HS-27A (cell line): ENCODE measurements at regions not wholly inside any gene's neighbourhood (a gene's known extent, or its start where the extent isn't known, plus 50 kb on each side); places are given as distances from the start of the nearest gene placed in this dataset.

Experiments used
- DNase-seq: peaks from one replicate; pipeline ENCODE4 v3.0.0-alpha.2; 2012; ENCODE audit warnings: low read depth, missing footprints

DNA sequence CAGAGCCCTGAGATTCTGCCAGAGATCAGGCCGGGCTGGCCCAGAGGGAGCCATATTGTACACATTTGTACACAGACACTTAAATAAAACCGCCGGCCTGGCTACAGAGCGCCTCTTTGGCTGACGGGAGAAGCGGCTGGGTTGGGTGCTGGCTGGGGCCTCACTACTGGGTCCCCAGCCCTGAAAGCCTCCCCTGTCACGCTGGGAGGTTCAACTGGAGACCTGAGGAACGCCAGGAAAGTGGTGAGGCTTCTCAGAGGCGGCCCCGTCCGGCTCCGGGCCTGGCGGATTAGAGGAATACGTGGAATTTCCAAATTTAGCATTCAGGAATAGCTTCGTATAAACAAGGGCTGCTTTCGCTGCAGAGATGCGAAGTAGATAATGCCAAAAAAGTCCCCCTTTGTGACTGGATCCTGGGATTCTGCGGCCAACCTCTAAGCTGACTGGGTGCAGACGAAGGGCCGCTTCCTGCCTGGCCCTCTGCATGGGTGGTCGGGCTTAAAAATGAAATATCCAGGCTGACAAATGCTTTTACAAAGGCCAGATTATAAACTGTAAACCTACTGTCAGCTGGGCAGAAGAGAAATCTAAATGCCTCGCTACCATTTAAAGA is 252.4 kb downstream of the IRF8 start:
- no peak for DNase-seq

DNA sequence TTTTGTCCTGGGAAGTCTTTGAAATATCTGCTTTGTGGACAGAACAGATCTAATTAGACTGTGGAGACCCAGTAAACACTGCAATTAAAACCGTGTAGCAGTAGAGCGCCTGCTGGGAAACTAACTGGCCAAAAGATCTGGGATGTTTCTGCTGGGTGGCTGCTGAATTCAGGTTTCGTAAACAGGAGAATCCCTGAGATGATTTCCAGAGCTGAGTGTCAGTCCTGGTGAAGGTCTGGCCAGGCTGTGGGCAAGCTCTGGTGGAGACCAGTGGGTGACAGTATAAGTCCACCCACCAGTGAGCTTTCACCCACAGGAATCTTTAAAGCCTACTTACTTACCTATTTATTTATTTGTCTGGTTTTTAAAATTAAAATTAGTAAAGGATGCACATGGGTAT is 257.2 kb downstream of the IRF8 start:
- no peak for DNase-seq

DNA sequence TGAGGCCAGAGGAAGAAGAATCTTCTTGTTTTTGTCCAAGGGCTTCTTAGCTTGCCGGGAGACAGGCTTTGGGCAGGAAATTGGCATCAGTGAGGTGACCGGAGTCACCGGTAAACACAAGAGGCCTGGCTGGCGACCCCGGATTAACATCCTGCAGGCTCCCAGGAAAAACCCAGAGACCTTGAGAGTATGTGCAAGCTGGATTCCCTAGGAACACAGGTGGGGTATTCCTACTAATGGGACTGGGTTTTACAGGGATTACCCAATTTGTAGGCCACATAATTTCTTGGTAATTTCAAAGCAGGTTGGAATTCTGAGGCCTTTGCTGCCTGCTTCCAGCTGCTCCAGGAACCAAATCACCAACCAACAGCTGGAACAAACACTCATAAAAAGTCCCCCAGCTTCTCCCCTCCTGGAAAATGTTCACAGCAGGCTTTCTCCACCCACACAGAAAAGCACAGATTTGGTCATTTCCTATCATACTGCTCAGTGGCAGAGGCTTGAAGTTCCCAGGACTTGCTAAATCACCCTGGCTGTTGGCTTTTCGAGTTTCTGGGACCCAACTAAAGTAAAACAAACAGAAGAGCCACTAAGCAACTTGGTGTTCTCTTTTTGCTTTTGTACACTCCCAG is 258.8 kb downstream of the IRF8 start:
- DNase-seq = no peak

DNA sequence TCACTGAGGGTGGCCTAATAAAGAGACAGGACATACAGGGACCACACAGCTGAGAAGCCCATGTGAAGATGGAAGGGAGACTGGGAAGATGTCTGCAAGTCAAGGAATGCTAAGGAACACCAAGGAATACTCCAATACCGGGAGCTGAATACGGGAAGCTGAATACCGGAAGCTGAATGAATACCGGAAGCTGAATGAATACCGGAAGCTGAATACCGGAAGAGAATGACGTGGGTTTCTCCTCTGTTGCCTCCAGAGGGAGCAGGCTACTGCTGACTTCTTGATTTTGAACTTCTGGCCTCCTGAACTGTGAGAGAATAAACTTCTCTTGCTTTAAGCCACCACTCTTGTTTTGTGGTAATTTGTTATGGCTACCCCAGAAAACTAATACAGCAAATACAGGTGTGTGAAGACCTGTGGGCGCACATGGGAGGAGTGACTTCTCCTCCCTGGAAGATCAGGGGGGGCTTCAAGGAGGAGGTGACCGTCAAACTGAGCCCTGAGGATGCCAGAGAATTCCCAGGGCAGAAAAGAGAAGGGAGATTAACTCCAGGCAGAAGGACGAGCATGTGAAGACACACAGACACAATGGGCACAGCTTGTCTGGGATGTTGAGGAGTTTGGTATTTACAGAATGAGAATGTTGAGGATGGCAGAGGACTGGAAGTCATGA is 259.9 kb downstream of the IRF8 start:
- no peak for DNase-seq

DNA sequence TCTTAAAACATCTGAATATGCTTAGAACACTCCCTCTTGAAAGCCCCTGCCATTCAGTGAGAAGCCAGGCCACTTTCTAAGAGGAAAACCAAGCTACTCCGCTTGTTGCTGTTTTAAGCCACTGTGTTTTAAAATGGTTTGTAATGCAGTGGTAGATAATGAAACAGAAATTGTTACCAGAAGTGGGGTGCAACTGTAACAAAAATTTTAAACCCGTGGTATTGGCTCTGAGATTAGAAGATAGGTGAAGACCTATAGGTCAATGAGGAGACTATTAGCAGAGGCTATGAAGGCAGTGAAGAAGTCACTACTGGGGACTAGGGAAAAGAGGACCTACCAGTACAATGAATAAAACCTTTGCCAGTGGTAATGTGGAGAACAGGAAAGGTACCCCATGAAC is 266.5 kb downstream of the IRF8 start:
- no peak for DNase-seq

DNA sequence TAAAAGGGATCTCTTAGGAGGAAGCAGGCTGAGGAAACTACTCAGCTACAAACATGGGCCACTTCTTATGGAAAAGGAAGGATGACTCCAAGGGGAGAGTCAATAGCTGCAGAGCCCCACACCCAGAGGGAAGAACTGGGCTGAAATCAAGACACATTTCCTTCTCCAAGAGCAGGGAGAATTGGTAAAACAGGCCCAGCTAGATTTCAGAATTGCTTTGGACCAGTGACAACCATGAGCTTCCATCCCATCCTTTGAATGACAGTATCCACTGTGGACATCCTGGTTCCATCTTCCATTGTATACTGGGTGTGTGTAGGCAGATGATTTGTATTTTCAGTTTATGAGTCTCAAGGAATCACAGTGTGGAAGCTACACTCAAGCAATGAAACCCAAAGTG is 267.5 kb downstream of the IRF8 start:
- no peak for DNase-seq

DNA sequence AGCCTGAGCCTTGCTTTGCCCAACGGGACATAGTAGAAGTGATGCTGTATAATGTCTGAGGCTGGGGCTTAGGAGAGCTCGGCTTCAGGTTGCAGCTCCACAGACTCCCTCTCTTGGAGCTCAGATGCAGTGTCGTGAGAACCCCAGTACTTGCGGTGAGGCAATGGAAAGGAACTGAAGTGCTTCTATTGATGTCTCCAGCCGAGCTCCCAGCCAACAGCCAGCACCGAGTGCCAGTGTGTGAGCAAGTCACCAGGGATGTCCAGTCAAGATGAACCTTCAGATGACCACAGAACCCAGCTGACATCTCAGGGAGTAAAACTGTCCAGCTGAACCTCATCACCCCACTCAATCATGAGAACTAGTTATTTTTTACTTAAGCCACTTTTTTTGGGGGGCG is 268.1 kb downstream of the IRF8 start:
- no peak for DNase-seq

DNA sequence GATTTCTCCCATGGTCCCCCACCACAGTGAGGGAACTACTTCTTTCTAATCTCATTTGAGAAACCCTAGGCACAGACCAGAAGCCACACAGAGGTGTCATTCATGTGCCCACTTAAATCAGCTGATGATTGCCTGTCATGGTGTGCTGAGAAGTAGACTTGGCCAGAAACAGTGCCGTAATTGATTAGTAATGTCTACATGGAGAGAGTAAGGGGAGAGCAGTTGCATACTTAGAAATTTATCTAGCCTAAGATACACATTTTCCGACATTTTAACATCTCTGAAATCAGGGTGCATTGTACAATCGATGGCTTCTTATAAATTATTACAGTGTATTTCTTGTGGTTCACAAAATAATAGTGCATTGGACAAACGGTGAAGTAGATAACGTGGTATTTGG is 271.8 kb downstream of the IRF8 start:
- DNase-seq = no peak

DNA sequence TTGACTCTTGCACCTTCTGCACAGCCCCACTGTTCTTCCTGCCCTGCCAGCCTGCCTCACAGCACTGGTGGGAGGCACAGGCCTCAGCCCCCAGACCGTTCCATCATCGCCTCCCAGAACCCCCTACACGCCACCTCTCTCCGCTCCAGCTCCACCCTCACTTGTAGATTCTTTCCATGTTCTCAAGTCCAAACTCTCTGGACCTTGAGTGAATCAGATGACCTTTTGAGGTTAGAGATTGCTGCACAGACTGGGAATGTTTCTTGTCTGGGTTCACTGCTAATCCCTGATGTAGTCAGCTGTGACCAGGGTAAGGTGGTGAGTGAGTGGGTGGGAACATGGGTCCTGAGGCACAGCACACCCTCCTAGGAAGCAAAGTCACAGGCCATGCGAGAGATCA is 272.4 kb downstream of the IRF8 start:
- no peak for DNase-seq

DNA sequence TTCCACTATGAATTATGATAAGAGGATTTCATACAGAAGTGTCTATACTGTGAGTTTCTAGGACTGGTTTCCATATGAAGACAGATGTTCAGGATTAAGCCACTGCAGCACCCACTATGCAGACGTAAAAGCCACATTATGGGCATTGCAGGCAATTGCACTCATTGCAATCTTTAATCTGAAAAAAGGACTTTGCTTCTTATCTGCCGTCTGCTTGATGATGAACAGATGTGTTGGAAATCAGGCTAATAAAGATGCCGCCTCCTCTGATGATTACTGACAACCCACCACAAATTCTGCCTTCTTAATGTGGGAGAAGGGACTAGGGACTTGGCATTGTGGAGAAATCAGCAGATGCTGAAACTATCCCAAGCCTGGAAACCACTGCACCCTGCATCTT is 276.9 kb downstream of the IRF8 start:
- DNase-seq = no peak

DNA sequence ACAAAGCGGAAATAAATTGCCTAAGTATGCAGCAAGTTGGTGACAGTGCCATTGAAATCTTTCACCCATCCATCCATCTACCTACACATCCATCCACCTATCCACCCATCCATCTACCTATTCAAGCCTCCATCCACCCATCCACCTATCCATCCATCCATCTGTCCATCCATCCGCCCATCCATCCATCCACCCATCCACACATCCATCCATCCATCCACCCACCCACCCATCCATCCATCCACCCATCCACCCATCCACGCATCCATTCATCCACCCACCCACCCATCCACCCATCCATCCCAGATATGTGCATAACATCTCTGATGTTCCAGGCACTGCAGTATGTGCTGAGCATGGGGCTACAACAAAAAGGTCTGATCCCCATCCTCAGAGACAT is 277.5 kb downstream of the IRF8 start:
- no peak for DNase-seq

DNA sequence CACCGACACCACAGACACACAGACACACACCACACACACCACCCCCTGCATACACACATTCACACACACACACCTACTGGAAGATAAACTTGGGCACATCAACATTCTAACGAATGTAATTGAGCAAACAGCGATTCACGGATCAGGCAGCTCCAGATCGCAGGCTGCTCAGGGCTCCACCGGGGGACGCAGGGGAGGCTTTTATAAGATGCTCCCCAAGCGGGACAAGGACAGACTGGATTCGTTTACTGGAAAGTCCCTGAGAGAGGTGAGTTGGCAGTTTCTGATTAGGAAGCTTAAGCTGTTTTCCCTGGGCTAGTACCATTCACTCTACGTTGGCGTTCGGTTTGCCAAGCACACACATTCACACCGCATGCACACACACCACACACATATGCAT is 281.3 kb downstream of the IRF8 start:
- no peak for DNase-seq

DNA sequence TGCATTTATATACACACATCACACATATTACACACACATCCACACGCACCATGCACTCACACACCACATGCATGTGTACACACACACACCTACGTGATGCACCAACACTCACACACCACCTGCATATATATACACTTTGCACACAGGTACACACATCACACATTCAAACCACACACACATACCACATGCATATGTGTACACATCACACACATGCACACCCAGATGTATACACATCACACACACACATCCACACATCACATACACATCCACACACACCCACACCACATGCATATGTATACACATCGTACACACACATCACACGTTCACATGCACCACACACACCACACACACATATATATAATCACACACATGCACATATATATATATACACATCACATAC is 281.8 kb downstream of the IRF8 start:
- DNase-seq = no peak

DNA sequence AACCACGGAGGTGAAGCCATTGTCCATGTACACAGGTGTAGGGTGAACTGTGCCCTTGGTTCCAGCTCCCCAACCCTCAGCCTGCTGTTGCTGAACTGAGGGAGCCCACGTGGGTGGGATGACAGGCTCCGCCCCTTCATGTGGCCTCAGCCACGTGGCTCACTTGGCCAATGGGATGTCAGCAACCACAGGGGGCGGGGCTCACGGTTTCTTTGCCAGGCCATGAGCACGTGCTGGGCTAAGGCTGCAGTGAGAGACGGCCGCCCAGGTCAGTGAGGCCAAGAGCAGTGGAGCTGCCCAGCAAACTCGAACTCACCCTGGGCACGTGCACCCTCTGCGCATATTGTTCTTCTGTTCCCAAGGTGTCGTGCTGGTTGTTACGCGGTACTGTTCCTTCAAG is 282.6 kb downstream of the IRF8 start:
- DNase-seq = no peak

DNA sequence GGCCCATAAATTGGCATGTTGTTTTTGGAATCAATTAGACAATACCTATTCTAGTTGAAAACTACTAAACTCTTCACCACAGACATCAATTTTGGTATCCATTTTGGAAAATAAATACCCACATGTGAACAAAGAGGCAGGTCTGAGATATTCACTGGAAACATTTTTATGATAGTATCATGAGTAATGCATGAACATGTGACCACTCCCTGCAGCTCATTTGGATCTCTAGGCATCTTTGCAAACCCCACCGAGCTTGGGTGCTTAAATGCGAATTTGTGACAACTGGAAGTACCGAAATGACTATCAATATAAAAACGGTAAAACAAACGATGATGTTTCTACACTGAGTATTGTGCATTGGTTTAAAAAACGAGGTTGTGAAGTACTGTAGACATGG is 285.2 kb downstream of the IRF8 start:
- DNase-seq = no peak

DNA sequence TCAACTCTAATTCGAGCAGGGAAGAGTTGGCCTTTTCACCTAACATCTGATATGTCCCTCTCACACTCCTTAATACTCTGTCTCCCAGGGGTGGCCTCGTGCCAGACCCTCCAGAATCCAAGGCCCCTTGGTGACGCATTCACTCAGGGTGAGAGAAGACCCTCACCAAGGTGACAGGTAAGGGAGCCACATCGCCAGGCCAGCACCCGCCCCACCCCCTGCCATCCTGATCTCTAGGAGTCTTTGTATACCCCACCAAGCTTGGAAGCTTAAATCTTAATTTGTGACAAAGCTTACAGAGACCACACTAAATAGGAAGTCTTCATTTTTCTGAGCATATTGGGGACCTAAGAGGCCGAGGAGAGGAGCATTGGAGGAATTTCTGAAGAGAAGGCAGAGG is 286.1 kb downstream of the IRF8 start:
- DNase-seq = no peak

DNA sequence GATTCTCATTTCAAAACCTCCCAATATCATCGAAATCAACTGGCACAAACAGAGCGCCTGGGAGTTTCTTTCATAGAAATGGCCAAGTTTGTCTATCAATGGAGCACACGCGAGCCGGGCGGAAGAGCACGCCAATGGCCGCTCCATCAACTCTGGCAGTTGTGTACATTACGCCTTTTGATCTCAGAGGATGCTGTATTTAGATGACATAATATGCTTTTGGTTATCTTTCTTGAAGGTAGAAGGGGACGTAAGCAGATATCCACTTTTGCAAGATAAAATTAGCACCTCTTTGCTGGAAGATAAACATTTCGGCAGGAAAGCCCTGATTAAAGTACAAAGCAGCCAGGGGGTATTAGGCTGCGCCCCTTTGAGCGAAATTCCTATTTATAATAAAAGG is 287.4 kb downstream of the IRF8 start:
- no peak for DNase-seq

DNA sequence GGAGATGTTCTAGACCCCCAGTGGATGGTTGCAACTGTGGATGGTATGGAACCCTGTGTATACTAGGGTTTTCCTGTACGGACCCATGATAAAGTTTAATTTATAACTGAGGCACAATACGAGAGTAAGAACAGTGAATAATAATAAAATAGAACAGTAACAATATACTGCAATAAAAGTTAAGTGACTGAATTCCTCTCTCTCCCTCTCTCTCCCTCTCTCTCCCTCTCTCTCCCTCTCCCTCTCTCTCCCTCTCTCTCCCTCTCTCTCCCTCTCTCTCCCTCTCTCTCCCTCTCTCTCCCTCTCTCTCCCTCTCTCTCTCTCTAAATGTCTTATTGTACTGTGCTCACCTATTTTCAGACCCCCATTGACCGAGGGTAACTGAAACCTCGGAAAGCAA is 291.0 kb downstream of the IRF8 start:
- no peak for DNase-seq

DNA sequence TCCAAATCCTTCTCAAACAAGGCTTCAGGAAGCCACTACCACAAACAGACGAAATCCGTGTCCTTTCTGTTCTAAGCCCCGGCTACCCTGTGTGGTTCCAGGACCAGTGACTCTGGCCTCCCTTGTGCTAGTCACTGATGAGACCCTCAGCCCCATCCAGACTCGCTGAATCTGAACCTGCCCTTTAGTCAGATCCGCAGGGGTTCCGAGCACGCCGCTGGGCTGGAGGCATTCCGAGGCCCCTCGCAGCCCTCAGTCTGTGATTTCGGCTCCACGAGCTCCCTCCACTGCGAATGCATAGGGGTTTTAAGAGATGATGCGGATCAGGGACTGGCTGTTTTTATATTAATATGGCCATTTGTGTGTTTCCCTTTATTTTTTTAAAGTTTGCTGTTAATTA is 292.7 kb downstream of the IRF8 start:
- no peak for DNase-seq

DNA sequence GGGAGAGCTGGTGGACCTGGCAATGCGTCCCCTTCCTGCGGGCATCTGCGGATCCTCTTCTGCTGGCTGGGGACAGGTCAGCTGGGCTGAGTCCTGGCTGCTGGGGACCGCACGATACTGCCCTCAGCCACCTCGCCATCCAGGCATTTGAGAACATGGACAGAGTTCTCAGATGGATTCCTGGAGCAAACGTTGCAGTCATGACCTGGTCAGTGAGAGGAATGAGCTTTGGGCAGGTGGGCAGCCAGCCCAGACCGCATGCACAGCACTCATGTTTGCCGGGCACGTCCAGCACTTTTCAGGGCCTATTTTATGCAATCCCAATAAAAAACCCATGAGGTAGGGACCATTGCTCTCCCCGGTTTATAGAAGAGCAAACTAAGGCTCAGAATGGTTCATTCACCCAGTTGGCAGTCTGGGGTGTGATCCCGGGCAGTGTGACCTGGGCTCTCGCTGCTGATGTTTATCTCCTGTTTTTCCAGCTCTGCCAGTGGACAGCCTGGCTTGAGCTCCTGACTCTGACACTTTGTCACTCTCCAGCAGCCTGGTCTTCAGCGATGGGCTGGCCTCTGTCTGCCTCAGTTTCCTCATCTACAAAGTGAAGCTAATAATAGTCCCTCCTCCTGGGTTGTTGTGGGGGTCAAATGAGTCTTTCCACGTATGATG is 294.7 kb downstream of the IRF8 start:
- DNase-seq = no peak

DNA sequence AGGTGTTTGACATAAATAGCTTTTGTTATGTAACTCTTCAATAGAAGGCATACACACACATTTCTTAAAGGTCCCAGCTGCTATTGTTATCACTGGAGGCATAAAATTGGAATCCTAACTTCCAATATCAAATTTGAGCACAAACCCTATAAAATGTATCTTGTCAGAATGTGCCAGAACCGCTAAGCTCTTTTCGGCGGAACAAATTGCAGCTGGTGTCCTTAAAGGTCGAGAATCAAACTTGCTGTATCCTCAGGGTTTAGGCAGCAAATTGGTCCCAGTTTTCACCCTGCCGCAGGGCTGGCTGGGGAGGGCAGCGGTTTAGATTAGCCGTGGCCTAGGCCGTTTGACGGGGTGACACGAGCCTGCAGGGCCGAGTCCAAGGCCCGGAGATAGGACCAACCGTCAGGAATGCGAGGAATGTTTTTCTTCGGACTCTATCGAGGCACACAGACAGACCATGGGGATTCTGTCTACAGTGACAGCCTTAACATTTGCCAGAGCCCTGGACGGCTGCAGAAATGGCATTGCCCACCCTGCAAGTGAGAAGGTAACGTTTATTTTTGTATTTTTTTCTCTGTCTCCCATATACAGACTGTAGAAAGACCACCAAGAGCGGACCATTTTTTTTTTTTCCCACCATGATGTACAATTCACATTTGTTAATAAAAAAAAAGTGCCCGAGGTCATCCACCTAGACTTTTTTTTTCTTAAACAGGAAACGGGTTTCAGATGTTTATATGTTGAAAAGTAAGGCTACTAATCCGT is 297.1 kb downstream of the IRF8 start:
- no peak for DNase-seq

DNA sequence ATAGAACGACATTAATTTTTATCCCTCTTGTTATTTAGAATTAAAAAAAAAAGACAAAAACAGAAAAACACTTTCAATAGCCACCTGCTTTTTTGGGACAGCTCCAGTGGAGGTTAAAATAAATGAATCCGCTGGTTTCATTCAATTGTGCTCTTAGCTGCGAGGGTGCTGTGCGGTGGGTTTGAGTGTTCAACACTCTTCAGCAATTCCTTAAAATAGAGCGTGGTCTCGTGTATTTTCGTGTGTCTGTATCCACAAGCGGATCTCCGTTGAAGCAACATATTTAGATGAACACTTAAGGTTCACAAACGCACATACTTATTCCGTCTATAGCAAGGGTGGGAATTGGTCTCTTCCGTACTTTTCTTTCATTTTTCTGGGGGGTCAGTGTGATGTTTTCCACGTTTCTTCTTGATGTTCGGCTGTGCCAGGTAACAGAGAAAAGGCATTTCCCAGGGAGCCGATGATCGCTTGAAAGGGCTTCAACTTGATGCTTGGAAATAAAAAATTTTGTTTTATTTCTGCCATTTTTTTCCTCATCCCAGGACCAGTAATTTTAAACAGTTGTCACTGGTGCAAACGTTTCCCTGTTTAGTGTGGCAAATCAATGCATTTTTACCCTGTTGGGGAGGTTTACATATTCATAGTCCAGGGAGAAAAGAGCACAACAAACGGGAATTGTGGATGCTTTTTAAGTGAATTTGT is 297.9 kb downstream of the IRF8 start:
- DNase-seq = no peak
